DMS153 treated with DMSO at 0.1 percent for 48 hours (cell line): ENCODE measurements at regions not wholly inside any gene's neighbourhood (a gene's known extent, or its start where the extent isn't known, plus 50 kb on each side); places are given as distances from the start of the nearest gene placed in this dataset.

Experiments used
- DNase-seq: peaks from one replicate; lab custom pipeline; 2025; ENCODE audit not compliant: unreplicated experiment; lab: John Stamatoyannopoulos, UW

DNA sequence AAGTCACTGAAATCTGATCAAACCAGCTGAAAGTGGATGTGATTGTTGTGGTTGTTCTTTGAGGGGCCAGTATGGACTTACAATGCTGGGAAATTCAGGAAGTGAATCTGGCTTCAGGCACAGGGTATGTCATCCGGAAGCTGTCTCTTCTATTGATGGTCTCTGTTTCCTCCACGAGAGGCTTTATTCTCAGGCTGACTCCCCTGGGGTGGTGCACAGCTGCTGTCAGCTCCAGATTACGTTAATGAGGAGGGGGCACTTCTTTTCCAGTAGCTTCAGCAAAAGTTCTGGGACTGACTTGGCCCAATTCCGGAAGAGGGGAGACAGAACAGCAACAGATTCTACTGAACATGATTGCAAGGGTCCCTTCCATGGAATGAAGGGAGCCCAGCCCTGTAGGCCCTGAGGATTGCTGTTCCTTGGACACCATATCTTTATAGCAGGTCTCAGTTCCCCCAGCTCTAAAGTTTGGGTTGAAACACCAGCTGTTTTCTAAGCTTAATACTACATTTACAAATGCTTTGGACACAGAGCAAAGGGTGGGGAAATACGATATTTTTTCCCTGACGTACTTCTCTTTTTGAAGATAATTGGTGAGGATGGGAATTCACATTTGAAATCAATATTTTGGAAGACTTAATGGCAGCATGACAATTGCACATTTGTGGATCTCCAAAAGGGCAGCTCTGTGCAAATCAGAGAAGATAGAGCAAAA is 400.9 kb downstream of the TSN start:
- DNase-seq = no peak

DNA sequence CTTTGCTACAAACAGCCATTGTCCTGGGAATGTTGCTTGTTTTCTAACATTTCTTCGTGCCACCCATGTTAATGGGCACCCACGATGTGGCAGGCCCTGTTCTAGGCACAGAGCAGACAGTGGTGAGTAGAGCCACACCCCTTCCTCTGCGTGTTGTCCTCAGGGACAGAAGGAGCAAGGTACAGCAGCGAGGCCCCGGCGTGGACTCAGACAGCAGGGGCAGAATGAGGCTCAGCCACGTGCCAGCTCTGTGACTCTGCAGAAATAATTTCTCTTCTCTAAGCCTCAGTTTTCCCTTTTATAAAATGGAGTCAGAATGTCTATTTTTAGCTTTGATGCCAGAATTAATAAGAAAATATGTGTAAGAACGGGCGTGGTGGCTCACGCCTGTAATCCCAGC is 401.7 kb downstream of the TSN start:
- no peak for DNase-seq

DNA sequence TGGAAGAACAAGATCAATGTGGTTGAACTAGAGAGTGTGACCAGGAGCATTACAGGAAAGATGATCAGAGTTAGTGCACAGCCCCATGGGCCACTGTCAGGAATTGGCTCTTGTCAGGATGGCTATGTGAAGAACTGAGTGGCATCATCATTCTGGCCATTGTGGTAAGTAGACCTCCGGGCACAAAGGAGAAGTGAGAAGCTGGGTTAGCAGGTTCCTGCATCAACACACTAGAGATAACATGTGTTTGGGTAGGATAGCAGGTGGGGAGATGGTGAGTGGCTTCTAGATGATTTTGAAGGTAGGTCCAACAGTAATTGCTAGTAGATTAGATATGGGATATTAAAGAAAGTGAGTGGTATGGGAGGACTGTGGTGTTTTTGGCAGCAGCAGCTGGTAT is 408.2 kb downstream of the TSN start:
- no peak for DNase-seq

DNA sequence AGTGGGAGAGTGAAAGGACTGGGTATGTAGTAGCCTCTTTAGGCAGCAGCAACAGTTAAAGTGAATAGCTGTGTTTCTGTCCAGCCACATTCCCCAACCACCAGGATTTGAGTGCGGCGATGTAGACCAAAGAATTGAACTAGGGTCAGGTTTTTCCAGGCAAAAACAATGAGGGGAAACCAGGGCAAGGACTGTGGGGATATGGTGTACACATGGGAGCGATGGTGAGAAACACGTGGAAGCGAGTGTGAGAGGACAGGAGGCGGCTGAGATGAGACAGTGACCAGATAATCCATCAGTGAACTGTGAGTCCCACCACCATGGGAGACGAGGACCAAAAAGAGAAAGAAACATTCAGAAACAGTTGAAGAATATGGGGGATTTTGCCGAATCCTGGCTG is 409.5 kb downstream of the TSN start:
- no peak for DNase-seq

DNA sequence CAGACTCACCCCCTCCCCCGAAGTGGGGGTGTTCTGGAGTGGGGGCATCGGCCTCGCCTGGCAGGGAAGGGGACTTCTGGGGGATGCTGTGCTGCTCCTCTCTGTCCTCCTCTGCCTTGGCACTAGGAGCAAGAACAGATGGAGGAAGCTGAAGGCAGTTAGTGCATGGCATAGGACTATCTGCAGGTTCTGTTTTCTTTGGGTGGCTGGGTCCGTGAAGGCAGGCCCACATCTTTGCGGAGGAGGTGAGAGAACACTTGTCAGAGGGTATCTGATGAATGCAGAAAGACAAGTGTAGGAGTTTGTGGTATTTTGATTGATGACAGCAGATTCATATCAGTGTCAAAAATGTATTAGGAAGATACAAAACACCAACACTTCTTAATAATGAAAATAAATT is 411.4 kb downstream of the TSN start:
- no peak for DNase-seq

DNA sequence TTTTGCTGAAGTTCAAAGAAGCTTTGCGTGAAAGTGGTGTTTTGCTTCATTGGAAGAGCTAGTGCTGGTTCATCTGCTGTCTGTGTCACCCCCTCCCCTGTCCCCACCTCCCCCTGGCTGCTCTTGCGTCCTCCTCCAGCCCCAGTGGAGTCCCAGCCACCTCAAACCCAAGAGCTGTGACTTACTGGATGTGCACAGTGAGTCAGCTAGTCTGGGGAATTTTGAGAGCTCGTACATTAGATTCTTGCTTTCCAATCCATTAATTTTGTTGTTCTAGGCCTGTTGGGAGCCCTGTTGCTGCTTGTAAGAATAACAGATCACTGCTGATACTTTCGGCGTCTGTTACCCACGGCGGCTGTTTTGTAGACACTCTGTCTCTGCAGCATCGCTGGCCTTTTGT is 412.1 kb downstream of the TSN start:
- DNase-seq = no peak

DNA sequence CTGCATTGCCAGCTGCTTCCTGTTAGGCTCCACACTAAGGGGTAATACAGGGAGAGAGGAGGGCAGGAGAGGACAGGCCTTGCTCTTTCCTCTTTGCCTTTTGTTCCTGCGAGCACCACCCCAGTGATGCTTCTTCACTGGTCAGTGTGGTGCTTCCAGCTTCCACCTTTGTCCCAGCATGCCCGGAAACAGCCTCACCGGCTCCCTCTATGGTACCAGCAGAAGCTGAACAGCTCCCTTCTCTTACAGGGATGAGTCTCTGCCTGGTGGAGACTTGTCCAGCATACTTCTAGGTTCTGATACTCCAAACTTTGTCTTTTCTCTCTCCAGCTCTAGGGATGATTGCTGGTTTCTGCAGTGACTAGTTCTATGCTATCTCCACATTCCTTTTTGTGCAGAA is 413.3 kb downstream of the TSN start:
- DNase-seq = no peak

DNA sequence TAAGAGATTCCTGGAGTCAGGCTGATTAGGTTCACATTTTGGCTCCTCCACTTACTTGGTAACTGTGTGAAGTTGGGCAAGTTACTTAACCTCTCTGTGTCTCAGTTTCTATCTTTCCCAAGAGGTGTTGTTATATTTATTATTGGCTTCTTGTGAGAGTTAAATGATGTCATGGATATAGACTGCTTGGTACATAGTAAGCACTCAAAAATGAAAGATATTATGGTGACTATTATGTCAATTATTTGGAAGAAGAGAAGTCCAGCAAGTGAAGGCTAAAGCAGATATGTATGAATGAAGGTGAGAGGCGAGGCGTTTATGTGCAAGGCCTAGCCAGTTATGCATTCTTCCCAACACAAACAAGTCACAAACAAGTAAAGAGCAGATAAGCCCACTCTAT is 417.4 kb downstream of the TSN start:
- DNase-seq = no peak

DNA sequence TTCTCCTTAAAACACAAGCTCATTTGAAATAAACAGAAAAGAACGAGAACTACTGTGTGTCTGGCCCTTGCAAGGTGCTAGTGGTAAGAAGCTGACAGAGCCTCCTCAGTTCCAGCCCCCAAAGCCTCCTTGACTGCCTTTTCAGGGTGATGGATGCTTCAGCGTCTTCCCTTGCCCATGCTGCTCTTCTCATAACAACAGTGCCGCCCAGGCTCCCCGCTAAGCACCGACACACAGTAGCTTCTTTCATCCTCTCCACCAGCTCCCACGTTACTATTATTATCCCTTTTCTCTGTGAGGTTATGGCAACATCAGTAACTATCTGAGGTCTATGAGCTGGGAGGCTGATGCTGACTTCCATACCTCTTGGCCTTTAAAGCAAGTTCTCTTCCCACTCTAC is 418.6 kb downstream of the TSN start:
- DNase-seq = no peak

DNA sequence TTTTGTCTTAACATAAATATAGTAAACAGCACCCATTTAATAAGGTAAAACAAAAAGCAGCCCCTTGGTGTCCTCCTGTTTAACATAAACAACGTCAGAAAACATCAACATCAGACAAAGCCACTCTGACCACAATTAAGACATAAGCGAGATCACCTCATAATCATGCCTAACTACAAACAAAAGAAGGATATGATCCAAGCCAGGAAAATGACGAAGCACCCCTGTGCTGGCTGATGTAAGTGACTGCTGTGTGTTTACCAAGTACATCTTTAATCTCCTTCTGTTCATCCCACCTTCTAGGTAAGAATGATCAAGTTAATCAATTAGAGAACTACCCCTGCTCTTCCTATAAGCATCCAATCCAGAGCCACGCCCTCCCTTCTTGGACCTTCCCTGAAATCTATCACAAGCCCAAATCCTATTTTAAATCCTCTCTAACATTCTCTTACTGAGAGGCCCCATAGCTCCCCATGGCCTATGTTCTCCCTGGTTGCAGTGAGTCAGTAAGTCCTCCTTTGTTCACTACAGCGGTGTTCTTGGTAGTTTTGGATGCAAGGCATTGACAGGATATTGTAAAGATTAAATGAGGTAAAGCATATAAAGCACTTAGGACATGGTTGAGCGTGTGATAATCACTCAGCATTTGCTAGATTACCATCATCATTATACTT is 424.2 kb downstream of the TSN start:
- DNase-seq = no peak

DNA sequence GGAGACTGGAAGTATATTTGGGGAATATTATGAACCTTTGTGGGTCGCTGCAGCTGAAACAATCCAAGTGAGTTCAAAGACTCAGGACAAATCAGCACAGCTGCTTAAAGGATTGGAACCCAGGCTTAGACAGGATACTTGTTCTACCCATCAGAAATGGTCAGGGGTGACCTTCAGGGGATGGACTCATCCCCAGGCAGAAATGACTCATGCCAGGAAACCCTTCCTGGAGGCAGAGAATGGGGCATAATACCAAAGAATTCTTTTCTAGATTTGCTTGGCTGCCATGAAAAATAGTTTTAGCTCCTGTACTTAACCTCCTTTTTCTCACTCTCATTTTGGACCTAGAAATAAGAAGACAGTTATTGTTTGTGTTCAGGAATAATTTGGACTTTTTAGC is 425.5 kb downstream of the TSN start:
- no peak for DNase-seq

DNA sequence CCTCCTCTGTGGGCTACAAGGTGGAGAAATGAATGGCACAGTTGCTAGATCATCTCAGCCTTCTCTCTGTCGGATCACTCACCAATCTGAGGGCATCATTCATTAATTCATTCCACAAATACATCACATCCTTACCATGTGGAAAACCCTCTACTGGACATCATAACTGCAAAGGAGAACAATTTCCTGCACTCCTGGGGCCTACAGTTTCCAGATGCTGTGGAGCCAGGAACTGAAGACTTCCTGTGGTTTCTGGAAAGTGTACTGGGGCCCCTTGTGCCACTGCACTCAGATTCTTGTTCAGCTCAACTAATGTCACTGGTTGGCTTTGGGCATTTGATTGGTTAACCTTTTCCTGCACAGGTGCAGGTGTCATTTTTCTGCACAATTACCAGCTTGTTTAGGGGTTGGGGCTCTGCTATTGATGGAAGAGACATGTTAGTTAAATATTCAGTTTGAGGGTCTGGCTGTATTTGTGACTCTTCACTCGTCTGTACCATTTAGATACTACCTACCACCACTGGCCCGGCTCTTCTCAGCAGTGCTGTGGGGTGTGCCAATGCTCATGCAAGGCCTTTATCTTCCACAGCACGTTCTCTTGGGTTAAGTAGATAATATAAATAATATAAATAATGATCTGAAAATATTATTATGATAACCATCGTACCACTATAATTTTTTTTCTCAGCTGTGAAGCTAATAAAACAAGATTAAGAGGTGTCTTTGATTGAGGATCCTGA is 427.3 kb downstream of the TSN start:
- no peak for DNase-seq

DNA sequence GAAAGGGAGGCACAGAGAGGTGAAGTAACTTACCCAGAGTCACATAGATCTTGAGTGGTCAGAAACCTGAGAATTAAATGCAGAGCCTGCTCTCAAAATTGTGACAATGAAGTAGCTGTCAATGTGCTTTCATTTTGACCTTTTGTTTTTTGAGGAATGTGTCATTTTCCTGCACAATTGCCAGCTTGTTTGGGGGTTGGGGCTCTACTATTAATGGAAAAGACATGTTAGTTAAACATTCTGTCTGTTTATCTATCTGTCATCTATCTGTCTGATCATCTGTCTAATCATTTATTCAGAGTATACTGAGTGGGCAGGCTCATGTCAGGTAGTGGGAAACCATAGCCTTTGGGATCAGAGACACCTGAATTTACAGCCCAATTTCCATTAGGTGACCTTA is 428.4 kb downstream of the TSN start:
- DNase-seq = no peak

DNA sequence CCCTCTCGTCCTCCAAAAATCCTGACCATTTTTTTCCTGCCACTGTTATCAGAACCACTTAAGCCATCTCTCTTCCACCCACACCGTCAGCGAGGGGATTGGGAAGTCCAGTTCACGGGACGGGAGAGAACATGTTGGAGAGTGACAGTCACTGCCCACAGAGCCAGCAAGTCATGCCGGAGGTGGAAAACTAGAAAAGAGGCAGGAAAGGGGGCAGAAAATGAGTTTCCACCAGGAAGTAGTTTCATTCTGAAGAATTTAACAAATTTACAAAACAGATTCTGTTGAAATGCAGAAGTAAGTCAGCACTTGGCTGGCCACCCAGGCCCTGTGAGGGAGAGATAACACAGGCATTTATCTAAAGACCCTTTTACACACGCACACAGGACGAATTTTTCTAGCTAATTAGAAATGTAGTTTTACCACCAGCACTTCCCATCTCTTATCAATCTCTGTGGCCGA is 431.3 kb downstream of the TSN start:
- no peak for DNase-seq

DNA sequence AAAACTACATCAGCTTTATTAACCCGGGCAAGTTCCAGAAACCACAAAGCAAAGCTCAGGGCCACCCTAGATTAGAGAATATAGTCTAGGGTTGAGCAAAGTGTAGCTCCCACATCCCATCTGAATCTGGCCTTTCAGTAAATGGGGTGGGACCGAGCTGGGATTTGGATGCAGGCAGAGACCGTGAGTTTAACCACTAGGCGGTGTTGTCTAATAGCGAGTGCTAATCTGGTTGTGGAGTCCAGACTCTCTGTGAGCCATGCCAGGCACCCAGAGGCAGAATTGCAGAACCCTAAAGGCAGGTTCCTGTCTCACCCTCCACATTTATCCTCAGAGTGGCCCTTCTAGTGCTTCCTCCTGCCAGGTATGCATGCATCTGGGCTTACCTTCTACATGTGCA is 435.9 kb downstream of the TSN start:
- no peak for DNase-seq

DNA sequence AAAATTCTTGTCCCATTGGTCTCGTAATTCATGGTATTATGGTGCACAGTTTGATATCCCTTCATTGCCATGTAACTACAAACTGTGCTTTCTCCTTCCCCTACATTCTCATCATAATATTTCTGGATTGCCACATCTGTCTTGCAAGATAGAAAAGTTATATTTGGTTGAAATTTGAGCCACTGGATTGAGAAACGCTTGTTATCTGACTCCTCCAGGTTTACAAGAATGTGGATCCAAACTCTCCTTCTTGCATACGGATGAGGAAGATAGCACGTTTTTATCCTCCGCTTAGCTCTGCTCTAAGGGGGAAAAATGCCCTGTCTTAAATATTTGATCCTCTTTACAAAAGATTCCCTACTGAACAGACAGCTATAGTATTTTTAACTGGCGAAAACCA is 438.2 kb downstream of the TSN start:
- no peak for DNase-seq

DNA sequence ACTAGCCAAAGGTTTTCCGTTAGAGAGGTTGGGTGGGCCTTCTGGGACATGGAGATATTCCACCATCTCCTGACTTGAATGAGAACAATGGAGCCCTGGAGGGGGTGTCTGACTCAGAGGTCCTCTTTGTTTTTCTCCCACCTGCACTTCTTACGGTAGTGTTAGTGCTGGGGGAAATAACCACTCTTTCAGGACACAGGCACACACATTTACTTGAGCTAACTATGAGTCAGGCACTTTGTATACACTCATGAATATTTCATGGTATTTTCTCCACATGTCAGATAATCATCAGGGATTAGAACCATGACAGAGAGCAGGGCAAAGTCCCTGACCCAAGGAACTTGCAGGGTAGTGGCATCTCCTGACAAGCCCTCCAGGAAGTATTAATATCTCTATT is 439.1 kb downstream of the TSN start:
- no peak for DNase-seq

DNA sequence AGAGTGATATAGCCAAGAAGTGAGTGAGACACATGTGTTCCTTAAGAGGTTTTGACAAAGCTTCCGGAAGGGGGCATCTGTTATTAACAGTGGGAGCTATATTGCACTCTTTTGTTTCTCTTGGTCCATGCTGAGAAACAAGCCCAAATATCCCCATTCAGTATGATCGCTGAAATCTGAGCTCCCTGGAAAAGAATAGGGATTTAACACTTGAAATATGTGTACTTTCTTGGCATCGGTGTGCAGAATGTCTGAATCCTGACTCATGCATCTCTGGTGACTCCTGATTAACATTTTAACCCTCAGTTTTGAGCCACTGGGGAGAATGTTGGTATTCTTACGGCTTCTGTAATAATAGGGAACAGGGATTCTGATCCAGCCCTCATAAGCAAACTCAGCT is 448.1 kb downstream of the TSN start:
- no peak for DNase-seq

DNA sequence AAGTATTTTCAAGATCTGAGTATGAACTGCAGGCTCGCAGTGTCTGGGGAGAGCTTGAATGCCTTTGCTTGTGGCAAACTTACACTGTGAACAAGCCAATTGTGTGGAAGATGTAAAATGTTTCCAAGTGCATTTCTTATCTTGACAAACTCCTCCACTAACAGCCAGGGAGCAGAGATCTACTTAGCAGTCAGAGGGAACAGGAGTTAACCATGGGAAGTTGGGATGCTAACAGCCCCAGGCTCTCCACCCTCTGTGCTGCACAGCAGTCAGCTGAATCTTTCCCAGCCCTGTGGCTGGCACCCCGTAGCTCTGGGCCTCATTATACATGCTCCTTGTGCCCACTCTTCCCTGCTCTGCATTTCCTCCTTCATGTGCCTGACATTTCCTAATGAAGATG is 450.2 kb downstream of the TSN start:
- no peak for DNase-seq

DNA sequence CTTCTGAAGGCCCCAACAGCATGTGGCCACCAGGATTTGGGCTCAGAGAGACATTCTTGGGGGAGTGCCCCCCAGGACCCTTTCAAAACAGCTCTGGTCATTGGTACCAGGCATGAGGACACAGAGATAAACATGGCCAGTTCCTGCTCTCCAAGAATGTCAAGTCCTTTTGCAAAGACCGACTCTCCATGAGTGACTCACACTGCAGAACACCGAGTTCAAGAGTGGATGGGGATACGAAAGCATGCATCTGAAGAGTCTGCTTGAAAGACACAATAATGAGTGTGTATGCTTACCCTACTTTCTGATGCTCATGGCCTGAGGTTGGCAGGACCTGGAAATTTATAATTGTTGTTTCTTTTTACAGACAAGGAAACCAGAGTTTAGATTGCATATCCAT is 450.6 kb downstream of the TSN start:
- no peak for DNase-seq

DNA sequence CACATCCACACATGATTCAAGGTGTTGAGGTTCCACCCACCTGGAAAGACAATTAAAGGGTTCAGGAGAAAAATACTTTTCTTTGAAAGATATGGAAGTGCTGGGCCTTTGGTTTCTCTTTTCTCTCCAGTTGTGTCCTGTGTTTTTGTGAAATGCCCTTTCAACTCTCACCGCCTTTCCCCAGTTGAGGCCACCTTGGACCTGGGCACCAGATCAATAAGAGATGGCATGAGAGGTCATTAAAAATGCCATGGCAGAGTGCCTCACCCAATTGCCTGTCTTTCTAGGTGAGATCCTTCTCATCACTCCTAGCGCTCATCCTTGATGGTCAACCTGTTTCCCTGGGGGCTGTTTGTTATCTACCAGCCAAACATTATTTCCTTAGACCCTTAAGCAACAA is 453.9 kb downstream of the TSN start:
- DNase-seq = no peak

DNA sequence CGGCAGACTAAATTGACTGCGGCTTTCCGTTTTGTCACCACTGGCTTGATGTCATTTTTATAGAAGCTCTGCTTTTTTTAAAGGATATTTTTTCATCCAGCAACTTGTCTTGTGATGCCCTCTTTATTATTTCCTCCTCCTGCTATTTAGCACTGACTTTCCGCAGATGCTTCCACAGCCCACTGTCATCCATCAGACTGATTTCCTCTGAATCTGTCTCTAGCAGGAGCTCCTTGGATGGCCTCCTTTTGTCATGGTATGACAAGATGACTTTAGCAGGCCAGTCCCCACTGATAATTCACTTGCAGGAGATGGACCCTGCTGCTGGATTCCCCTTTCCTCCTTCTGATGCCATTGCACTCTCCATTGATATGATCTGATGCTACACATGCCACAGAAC is 454.6 kb downstream of the TSN start:
- no peak for DNase-seq
